HEK293T (cell line): ENCODE measurements at regions not wholly inside any gene's neighbourhood (a gene's known extent, or its start where the extent isn't known, plus 50 kb on each side); places are given as distances from the start of the nearest gene placed in this dataset.

ENCODE experiments used
- CTCF ChIA-PET: fragments of 350-600 bp; formaldehyde crosslinking; extraction: SDS; loops from one replicate; lab custom pipeline; 2021; ENCODE audit warnings: antibody characterized with exemption, inconsistent platforms; lab: Yijun Ruan, JAX
- POLR2A ChIA-PET: fragments of 350-600 bp; formaldehyde crosslinking; extraction: SDS; loops from one replicate; lab custom pipeline; 2020; ENCODE audit warnings: antibody characterized with exemption, inconsistent platforms; lab: Yijun Ruan, JAX
- DNase-seq: peaks from one replicate; pipeline ENCODE4 v3.0.0; 2012; ENCODE audit warnings: mixed read lengths; ENCODE audit errors: extremely low spot score
- ARNT ChIP-seq: fragments of 450-650 bp; IDR thresholded peaks from 2 replicates; pipeline ENCODE4 v1.6.1; 2017; ENCODE audit warnings: mild to moderate bottlenecking
- BHLHE40 ChIP-seq: fragments of 450-650 bp; IDR thresholded peaks from 2 replicates; pipeline ENCODE4 v1.6.1; 2016; ENCODE audit warnings: mild to moderate bottlenecking, moderate library complexity, borderline replicate concordance
- CTBP1 ChIP-seq: fragments of 450-650 bp; IDR thresholded peaks from 2 replicates; pipeline ENCODE4 v1.6.1; 2016; ENCODE audit warnings: borderline replicate concordance
- ELF4 ChIP-seq: fragments of 450-650 bp; IDR thresholded peaks from 2 replicates; pipeline ENCODE4 v1.6.1; 2017; ENCODE audit warnings: antibody characterized with exemption
- FOXA1 ChIP-seq: fragments of 450-650 bp; IDR thresholded peaks from 2 replicates; pipeline ENCODE4 v1.6.1; 2016; ENCODE audit warnings: mild to moderate bottlenecking
- FOXK2 ChIP-seq: fragments of 450-650 bp; IDR thresholded peaks from 2 replicates; pipeline ENCODE4 v1.6.1; 2016; ENCODE audit warnings: mild to moderate bottlenecking
- FOXM1 ChIP-seq: fragments of 450-650 bp; IDR thresholded peaks from 2 replicates; pipeline ENCODE4 v1.6.1; 2017; ENCODE audit warnings: mild to moderate bottlenecking, borderline replicate concordance
- HDGF ChIP-seq: fragments of 450-650 bp; IDR thresholded peaks from 2 replicates; pipeline ENCODE4 v1.6.1; 2017; ENCODE audit warnings: antibody characterized with exemption, borderline replicate concordance
- L3MBTL2 ChIP-seq: fragments of 450-650 bp; conservative IDR thresholded peaks from 2 replicates; pipeline ENCODE4 v1.6.1; 2016; ENCODE audit warnings: mild to moderate bottlenecking
- LEF1 ChIP-seq: fragments of 450-650 bp; IDR thresholded peaks from 2 replicates; pipeline ENCODE4 v1.6.1; 2017; ENCODE audit warnings: mild to moderate bottlenecking, borderline replicate concordance
- NFRKB ChIP-seq: fragments of 450-650 bp; IDR thresholded peaks from 2 replicates; pipeline ENCODE4 v1.6.1; 2016; ENCODE audit warnings: mild to moderate bottlenecking, moderate library complexity
- PKNOX1 ChIP-seq: fragments of 450-650 bp; IDR thresholded peaks from 2 replicates; pipeline ENCODE4 v1.6.1; 2016
- SP1 ChIP-seq: fragments of 450-650 bp; IDR thresholded peaks from 2 replicates; pipeline ENCODE4 v1.6.1; 2017
- SUZ12 ChIP-seq: fragments of 450-650 bp; IDR thresholded peaks from 2 replicates; pipeline ENCODE4 v1.6.1; 2016; ENCODE audit warnings: mild to moderate bottlenecking
- TARDBP ChIP-seq: fragments of 450-650 bp; IDR thresholded peaks from 2 replicates; pipeline ENCODE4 v1.6.1; 2016
- ZNF384 ChIP-seq: fragments of 450-650 bp; IDR thresholded peaks from 2 replicates; pipeline ENCODE4 v1.6.1; 2016

GRCh38 chr6:139567095-139567494 lies 192.6 kb upstream of the CITED2 start:
- ChIA-PET CTCF (interaction anchor here (0.6 kb wide), 1 partner anchor 78 kb away, joined by 3 read pairs; no protein-coding TSS in a partner anchor), POLR2A (interaction anchor here (0.7 kb wide), 1 partner anchor 1550 kb away, joined by 3 read pairs; no protein-coding TSS in a partner anchor)
- no peak for TF ChIP-seq SP1
- no peak for TF ChIP-seq BHLHE40
- no peak for TF ChIP-seq L3MBTL2
- TF ChIP-seq CTBP1, result no peak
- TF ChIP-seq TARDBP, result no peak
- TF ChIP-seq ARNT, result no peak
- no peak for TF ChIP-seq ZNF384
- TF ChIP-seq FOXM1, result no peak
- TF ChIP-seq FOXA1, result no peak
- no peak for TF ChIP-seq ELF4
- no peak for TF ChIP-seq FOXK2
- TF ChIP-seq NFRKB, result no peak
- TF ChIP-seq LEF1, result no peak
- no peak for TF ChIP-seq HDGF
- no peak for TF ChIP-seq SUZ12
- no peak for TF ChIP-seq PKNOX1
- DNase-seq, result no peak

DNA sequence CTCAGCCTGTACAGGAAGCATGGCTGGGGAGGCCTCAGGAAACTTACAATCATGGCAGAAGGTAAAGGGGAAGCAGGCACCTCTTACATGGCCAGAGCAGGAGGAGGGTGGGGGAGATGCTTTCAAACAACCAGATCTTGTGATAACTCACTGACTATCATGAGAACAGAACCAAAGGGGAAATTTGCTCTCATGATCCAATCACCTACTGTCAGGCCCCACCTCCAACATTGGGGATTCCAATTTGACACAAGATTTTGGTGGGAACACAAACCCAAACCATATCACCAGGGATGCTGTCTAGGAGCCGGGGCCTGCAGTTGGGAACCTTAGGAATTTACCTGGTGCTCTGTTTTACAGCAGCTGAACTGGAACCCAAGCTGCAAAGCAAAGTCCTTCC lies 191.1 kb upstream of the CITED2 start:
- DNase-seq, result no peak
- no peak for TF ChIP-seq HDGF
- TF ChIP-seq L3MBTL2, result no peak
- no peak for TF ChIP-seq CTBP1
- TF ChIP-seq PKNOX1, result no peak
- no peak for TF ChIP-seq ZNF384
- no peak for TF ChIP-seq SP1
- no peak for TF ChIP-seq FOXA1
- no peak for TF ChIP-seq TARDBP
- TF ChIP-seq BHLHE40, result no peak
- no peak for TF ChIP-seq LEF1
- TF ChIP-seq SUZ12, result no peak
- CTCF ChIA-PET, result no interaction called here
- POLR2A ChIA-PET, result no interaction called here

GRCh38 chr6:139557547-139557946 lies 183.1 kb upstream of the CITED2 start:
- POLR2A ChIA-PET, result interaction anchor here (1.9 kb wide), 1 partner anchor 183 kb away, joined by 4 read pairs; the partner anchor contains the start of gene CITED2
- DNase-seq, result no peak
- CTCF ChIA-PET, result interaction anchor here (0.6 kb wide), 1 partner anchor 509 kb away, joined by 4 read pairs; no protein-coding TSS in a partner anchor
- TF ChIP-seq HDGF, result no peak
- no peak for TF ChIP-seq ELF4
- no peak for TF ChIP-seq ZNF384
- no peak for TF ChIP-seq L3MBTL2
- no peak for TF ChIP-seq SUZ12
- TF ChIP-seq LEF1, result no peak
- TF ChIP-seq CTBP1, result no peak
- TF ChIP-seq FOXK2, result no peak
- TF ChIP-seq BHLHE40, result no peak
- TF ChIP-seq FOXA1, result no peak
- TF ChIP-seq ARNT, result no peak

DNA sequence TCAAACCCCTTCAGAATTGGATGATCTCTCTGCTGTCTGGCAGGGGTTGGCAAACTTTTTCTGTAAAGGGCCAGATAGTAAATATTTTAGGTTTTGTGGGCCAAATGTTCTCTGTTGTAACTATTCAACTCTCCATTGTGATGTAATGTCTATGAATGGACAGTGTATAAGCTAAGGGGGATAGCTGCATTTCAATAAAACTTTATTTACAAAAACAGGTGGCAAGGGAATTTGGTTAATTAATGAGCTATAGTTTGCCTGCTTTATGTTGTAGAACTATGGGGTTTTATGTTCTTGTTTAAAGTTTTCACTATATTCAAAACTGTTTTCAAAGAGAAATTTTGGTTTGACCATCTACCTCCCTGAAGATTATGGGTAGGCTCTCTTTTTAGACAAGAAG lies 182.1 kb upstream of the CITED2 start:
- TF ChIP-seq PKNOX1, result no peak
- no peak for TF ChIP-seq NFRKB
- TF ChIP-seq FOXA1, result no peak
- no peak for TF ChIP-seq ZNF384
- no peak for DNase-seq
- POLR2A ChIA-PET, result interaction anchor here (1.9 kb wide), 1 partner anchor 182 kb away, joined by 4 read pairs; the partner anchor contains the start of gene CITED2
- CTCF ChIA-PET, result interaction anchor here (1.0 kb wide), 1 partner anchor 9 kb away, joined by 3 read pairs; no protein-coding TSS in a partner anchor

- no peak for DNase-seq
- ChIA-PET POLR2A (no interaction called here), CTCF (no interaction called here)
- no peak for TF ChIP-seq TARDBP
- TF ChIP-seq FOXA1, result no peak
- no peak for TF ChIP-seq SP1
- no peak for TF ChIP-seq PKNOX1
Observed at GRCh38 chr6:139553916-139554315, 179.5 kb upstream of the CITED2 start.

GRCh38 chr6:139551376-139551775 lies 176.9 kb upstream of the CITED2 start:
- TF ChIP-seq ELF4, result no peak
- TF ChIP-seq SUZ12, result no peak
- no peak for TF ChIP-seq NFRKB
- TF ChIP-seq FOXK2, result no peak
- TF ChIP-seq PKNOX1, result no peak
- no peak for TF ChIP-seq HDGF
- no peak for TF ChIP-seq ARNT
- no peak for TF ChIP-seq FOXA1
- TF ChIP-seq ZNF384, result no peak
- no peak for TF ChIP-seq CTBP1
- ChIA-PET POLR2A (interaction anchor here (0.6 kb wide), 1 partner anchor 177 kb away, joined by 3 read pairs; the partner anchor contains the start of gene CITED2), CTCF (interaction anchor here (0.9 kb wide), 1 partner anchor 20 kb away, joined by 3 read pairs; no protein-coding TSS in a partner anchor)
- no peak for DNase-seq
